GM19372 (cell line): ENCODE measurements at regions not wholly inside any gene's neighbourhood (a gene's known extent, or its start where the extent isn't known, plus 50 kb on each side); places are given as distances from the start of the nearest gene placed in this dataset.

ENCODE experiments used
- ATAC-seq: cut with Tn5 transposase; IDR thresholded peaks from one replicate; pipeline ENCODE4 v1.9.1; 2021; ENCODE audit warnings: mild to moderate bottlenecking, low read depth, moderate library complexity; ENCODE audit not compliant: unreplicated experiment

- ATAC-seq: no peak
Observed at GRCh38 chr12:78402366-78403134, 462.0 kb upstream of the SYT1 start.

- ATAC-seq: no peak
Observed at GRCh38 chr12:78403136-78403535, 461.4 kb upstream of the SYT1 start.

- no peak for ATAC-seq
Observed at GRCh38 chr12:78403681-78404080, 460.9 kb upstream of the SYT1 start.

GRCh38 chr12:78406213-78406612 is 458.4 kb upstream of the SYT1 start:
- ATAC-seq: no peak

GRCh38 chr12:78406828-78407227 is 457.7 kb upstream of the SYT1 start:
- ATAC-seq: peak; percentile 80

GRCh38 chr12:78407722-78408121 is 456.9 kb upstream of the SYT1 start:
- ATAC-seq: no peak

- no peak for ATAC-seq
Observed at GRCh38 chr12:78414071-78414470, 450.5 kb upstream of the SYT1 start.

- no peak for ATAC-seq
Observed at GRCh38 chr12:78418919-78419318, 445.7 kb upstream of the SYT1 start.

- no peak for ATAC-seq
Observed at GRCh38 chr12:78419513-78419912, 445.1 kb upstream of the SYT1 start.

- ATAC-seq: no peak
Observed at GRCh38 chr12:78420991-78421390, 443.6 kb upstream of the SYT1 start.

GRCh38 chr12:78430551-78430950 is 434.0 kb upstream of the SYT1 start:
- no peak for ATAC-seq

- no peak for ATAC-seq
Observed at GRCh38 chr12:78431931-78432330, 432.6 kb upstream of the SYT1 start.

GRCh38 chr12:78439666-78440065 is 424.9 kb upstream of the SYT1 start:
- no peak for ATAC-seq

GRCh38 chr12:78441737-78442453 is 422.7 kb upstream of the SYT1 start:
- no peak for ATAC-seq

GRCh38 chr12:78442454-78442801 is 422.1 kb upstream of the SYT1 start:
- no peak for ATAC-seq

GRCh38 chr12:78446555-78446954 is 418.0 kb upstream of the SYT1 start:
- no peak for ATAC-seq

GRCh38 chr12:78447373-78447772 is 417.2 kb upstream of the SYT1 start:
- ATAC-seq: no peak

GRCh38 chr12:78448692-78449091 is 415.9 kb upstream of the SYT1 start:
- no peak for ATAC-seq

- no peak for ATAC-seq
Observed at GRCh38 chr12:78455991-78456390, 408.6 kb upstream of the SYT1 start.

- peak; percentile 99 for ATAC-seq
Observed at GRCh38 chr12:78457938-78458337, 406.6 kb upstream of the SYT1 start.

GRCh38 chr12:78470354-78471195 is 394.0 kb upstream of the SYT1 start:
- ATAC-seq: peak; percentile 61
